ENCODE measurements at regions not wholly inside any gene's neighbourhood (a gene's known extent, or its start where the extent isn't known, plus 50 kb on each side); places are given as distances from the start of the nearest gene placed in this dataset.

GRCh38 chr18:56235481-56236013 is 402.8 kb downstream of the TXNL1 start:
- no peak for TF ChIP-seq FOXP2 (optimal IDR thresholded peaks at IDR 0.05; ENCODE audit: borderline replicate concordance, extremely low read depth, extremely low read length, insufficient read depth)
- no peak for TF ChIP-seq TAF1 (IDR thresholded peaks at IDR 0.05; ENCODE audit: borderline replicate concordance, insufficient read depth, low read length)
- TF ChIP-seq REST (IDR thresholded peaks at IDR 0.05; ENCODE audit: insufficient read depth in 1 of 2, low read depth in 2 of 2, low read length in 2 of 2) = no peak
- TF ChIP-seq SIN3A (IDR thresholded peaks at IDR 0.05; ENCODE audit: borderline replicate concordance, insufficient read depth, low read length) = no peak
- no peak for TF ChIP-seq POLR2AphosphoS5 (IDR thresholded peaks at IDR 0.05; ENCODE audit: low read depth, low read length)

GRCh38 chr18:56235071-56235470 is 403.3 kb downstream of the TXNL1 start:
- no peak for TF ChIP-seq SIN3A (IDR thresholded peaks at IDR 0.05; ENCODE audit: borderline replicate concordance, insufficient read depth, low read length)
- no peak for TF ChIP-seq REST (IDR thresholded peaks at IDR 0.05; ENCODE audit: insufficient read depth in 1 of 2, low read depth in 2 of 2, low read length in 2 of 2)
- TF ChIP-seq POLR2AphosphoS5 (IDR thresholded peaks at IDR 0.05; ENCODE audit: low read depth, low read length) = no peak
- no peak for TF ChIP-seq TAF1 (IDR thresholded peaks at IDR 0.05; ENCODE audit: borderline replicate concordance, insufficient read depth, low read length)
- TF ChIP-seq FOXP2 (optimal IDR thresholded peaks at IDR 0.05; ENCODE audit: borderline replicate concordance, extremely low read depth, extremely low read length, insufficient read depth) = no peak

- TF ChIP-seq REST (IDR thresholded peaks at IDR 0.05; ENCODE audit: insufficient read depth in 1 of 2, low read depth in 2 of 2, low read length in 2 of 2) = no peak
These were observed 404.8 kb downstream of the TXNL1 start for GRCh38 chr18:56233595-56233994.

- no peak for TF ChIP-seq SIN3A (IDR thresholded peaks at IDR 0.05; ENCODE audit: borderline replicate concordance, insufficient read depth, low read length)
- TF ChIP-seq REST (IDR thresholded peaks at IDR 0.05; ENCODE audit: insufficient read depth in 1 of 2, low read depth in 2 of 2, low read length in 2 of 2) = no peak
- TF ChIP-seq TAF1 (IDR thresholded peaks at IDR 0.05; ENCODE audit: borderline replicate concordance, insufficient read depth, low read length) = no peak
- TF ChIP-seq POLR2AphosphoS5 (IDR thresholded peaks at IDR 0.05; ENCODE audit: low read depth, low read length) = no peak
These were observed 412.4 kb downstream of the TXNL1 start for GRCh38 chr18:56226025-56226424.

Data from PFSK-1 (cell line).